Activated T-helper 2 cell treated with anti-CD3 and anti-CD28 coated beads, Interferon-gamma antibody, Interleukin-2, Interleukin-4, amounts not matched to agents 10 μg/mL and 5 μg/mL and 100 μg/mL, durations not matched to agents 14 hours and 24 hours and 36 hours (primary cell): ENCODE measurements at regions not wholly inside any gene's neighbourhood (a gene's known extent, or its start where the extent isn't known, plus 50 kb on each side); places are given as distances from the start of the nearest gene placed in this dataset.

Experiments used
- DNase-seq: peaks from one replicate; pipeline ENCODE4 v3.0.0; 2021; ENCODE audit warnings: low spot score
- H3K27ac Mint-ChIP-seq: one replicate; pipeline ENCODE4 v1.8.0; 2021; ENCODE audit warnings: mixed read lengths
- H3K27me3 Mint-ChIP-seq: one replicate; pipeline ENCODE4 v1.8.0; 2021; ENCODE audit warnings: low read depth, mixed read lengths
- H3K36me3 Mint-ChIP-seq: one replicate; pipeline ENCODE4 v1.8.0; 2021; ENCODE audit warnings: low read depth, mixed read lengths
- H3K4me1 Mint-ChIP-seq: one replicate; pipeline ENCODE4 v1.8.0; 2021; ENCODE audit warnings: low read depth, mixed read lengths
- H3K4me3 Mint-ChIP-seq: one replicate; pipeline ENCODE4 v1.8.0; 2021; ENCODE audit warnings: low read depth, mild to moderate bottlenecking, moderate library complexity, mixed read lengths
- H3K9me3 Mint-ChIP-seq: one replicate; pipeline ENCODE4 v1.8.0; 2021; ENCODE audit warnings: mixed read lengths
- intact Hi-C: fragments of 100-400 bp; cut with micrococcal nuclease; formaldehyde crosslinking; loops from one replicate; pipeline ENCODE4 v1.15.1; 2023

- peaks cover 43% of the 10 kb centered on the region for H3K9me3 Mint-ChIP-seq
- H3K36me3 Mint-ChIP-seq = no peaks in the 10 kb centered on the region
- H3K4me1 Mint-ChIP-seq = no peaks in the 10 kb centered on the region
- H3K27ac Mint-ChIP-seq = no peak overlapping the region
- intact Hi-C loops = no loop called here
- H3K27me3 Mint-ChIP-seq = no peaks in the 10 kb centered on the region
- H3K4me3 Mint-ChIP-seq = no peak overlapping the region
- DNase-seq = no peak
Measured at GRCh38 chr16:63960321-63960720, 1161.5 kb downstream of the CDH11 start.

DNA sequence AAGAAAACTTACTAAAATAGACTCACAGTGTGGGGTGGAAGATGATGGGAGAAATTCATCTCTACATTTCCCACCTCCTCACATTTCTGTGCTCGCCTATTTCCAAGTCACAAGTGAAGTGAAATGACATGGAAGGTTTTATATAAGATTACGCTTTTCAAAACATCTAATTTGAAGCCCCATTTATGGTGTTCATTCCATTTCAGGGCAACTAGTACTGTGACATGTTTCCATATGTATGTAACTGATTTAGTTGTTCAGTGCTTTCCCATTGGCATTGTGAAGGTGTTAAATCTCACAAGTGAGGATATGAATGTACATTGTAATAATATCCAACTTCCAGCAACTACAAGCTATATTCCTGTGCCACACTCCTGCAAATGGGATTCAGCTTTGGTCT is 1174.8 kb downstream of the CDH11 start:
- no peaks in the 10 kb centered on the region for H3K4me1 Mint-ChIP-seq
- no peaks in the 10 kb centered on the region for H3K36me3 Mint-ChIP-seq
- H3K9me3 Mint-ChIP-seq = peaks cover 26% of the 10 kb centered on the region
- H3K27ac Mint-ChIP-seq = no peak overlapping the region
- H3K4me3 Mint-ChIP-seq = no peak overlapping the region
- DNase-seq = no peak
- no peaks in the 10 kb centered on the region for H3K27me3 Mint-ChIP-seq
- intact Hi-C loops = no loop called here

DNA sequence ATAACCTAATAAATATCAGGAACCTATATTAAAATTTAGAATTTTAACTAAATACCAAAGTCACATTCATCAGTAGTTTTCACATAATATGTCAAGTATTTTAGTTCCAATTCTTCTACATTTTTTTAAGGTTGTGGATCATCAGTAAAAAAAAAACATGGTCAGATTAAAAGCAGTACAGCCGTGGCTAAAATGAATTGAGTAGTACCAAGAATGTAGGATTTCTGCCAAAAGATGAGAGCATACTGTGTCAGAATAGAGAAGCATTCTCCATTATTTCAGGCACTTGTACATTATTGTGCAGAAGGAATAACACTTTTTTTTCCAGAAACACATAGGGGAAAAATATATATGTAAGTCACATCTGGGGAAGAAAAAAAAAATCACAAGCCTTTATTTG is 1176.1 kb downstream of the CDH11 start:
- no peaks in the 10 kb centered on the region for H3K36me3 Mint-ChIP-seq
- H3K9me3 Mint-ChIP-seq = peaks cover 35% of the 10 kb centered on the region
- no peak for DNase-seq
- H3K4me3 Mint-ChIP-seq = no peak overlapping the region
- H3K27ac Mint-ChIP-seq = no peak overlapping the region
- intact Hi-C loops = no loop called here
- no peaks in the 10 kb centered on the region for H3K27me3 Mint-ChIP-seq
- H3K4me1 Mint-ChIP-seq = no peaks in the 10 kb centered on the region

- no peaks in the 10 kb centered on the region for H3K36me3 Mint-ChIP-seq
Measured at GRCh38 chr16:63943566-63943965, 1178.3 kb downstream of the CDH11 start.

DNA sequence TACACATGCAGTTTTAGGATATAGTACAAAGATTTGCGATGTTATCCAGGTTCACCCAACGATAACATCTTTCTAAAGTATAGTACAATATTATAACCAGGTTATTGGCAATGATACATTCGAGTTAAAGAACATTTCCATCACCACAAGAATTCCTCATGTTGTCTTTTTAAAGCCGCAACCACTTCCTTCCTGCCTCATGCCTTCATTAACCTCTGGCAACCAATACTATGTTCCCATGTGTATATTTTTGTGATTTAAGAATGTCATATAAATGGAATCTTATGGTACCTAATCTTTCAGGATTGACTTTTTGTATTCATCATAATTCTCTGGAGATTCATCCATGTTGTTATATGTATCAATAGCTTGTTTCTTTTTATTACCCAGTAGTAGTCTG is 1183.2 kb downstream of the CDH11 start:
- intact Hi-C loops = no loop called here
- Mint-ChIP-seq H3K9me3 (peaks cover 58% of the 10 kb centered on the region), H3K4me3 (no peak overlapping the region), H3K36me3 (no peaks in the 10 kb centered on the region), H3K4me1 (no peaks in the 10 kb centered on the region), H3K27ac (no peak overlapping the region), H3K27me3 (no peaks in the 10 kb centered on the region)
- no peak for DNase-seq

More at GRCh38 chr16:63943566-63943965, 1178.3 kb downstream of the CDH11 start:
- Mint-ChIP-seq H3K27ac (no peak overlapping the region), H3K4me1 (no peaks in the 10 kb centered on the region), H3K4me3 (no peak overlapping the region), H3K9me3 (peaks cover 47% of the 10 kb centered on the region), H3K27me3 (no peaks in the 10 kb centered on the region)
- DNase-seq = no peak
- intact Hi-C loops = no loop called here

GRCh38 chr16:63933841-63934240 is 1188.0 kb downstream of the CDH11 start:
- Mint-ChIP-seq H3K27ac (no peak overlapping the region), H3K36me3 (no peaks in the 10 kb centered on the region), H3K4me1 (no peaks in the 10 kb centered on the region), H3K4me3 (no peak overlapping the region), H3K27me3 (no peaks in the 10 kb centered on the region), H3K9me3 (peaks cover 44% of the 10 kb centered on the region)
- intact Hi-C loops = no loop called here
- DNase-seq = no peak

DNA sequence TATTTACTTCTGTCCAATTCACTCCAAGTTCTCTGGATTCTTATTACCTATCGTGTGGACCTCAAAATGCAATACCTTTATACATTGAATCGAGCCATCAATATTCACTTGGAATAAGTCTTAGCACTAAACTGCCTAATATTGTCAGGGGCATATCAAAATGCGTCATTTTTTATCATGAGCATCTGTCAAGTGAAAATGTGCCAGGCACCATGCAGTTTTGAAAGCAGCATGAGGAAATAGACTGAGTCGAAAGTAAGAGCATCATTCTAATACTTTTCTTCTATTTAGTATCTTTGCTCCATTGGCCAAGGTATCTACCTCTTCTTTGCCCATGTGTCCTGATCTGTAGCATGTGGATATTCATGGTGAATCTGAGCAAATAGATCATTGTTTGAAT is 1193.4 kb downstream of the CDH11 start:
- H3K27me3 Mint-ChIP-seq = no peaks in the 10 kb centered on the region
- intact Hi-C loops = no loop called here

DNA sequence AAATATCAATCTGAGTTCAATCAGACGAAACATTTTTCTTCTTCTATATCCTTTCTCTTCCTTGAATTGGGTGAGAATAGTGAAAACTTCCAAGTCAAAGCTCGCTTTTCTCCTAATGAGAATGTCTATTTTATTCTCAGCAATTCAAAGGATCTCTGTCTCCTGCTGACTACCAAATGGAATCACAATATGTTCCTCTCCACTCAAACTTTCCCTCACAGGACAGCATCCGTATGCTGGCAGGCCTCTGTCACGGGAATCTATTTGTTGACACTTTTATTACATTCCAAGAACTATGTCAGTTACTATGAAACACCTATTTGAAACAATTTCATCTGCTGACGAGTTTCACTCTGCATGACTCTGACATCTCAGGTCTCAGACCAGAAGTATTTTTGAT is 1196.6 kb downstream of the CDH11 start:
- H3K9me3 Mint-ChIP-seq = peaks cover 51% of the 10 kb centered on the region
- H3K4me1 Mint-ChIP-seq = no peaks in the 10 kb centered on the region
- H3K27ac Mint-ChIP-seq = no peak overlapping the region

More for the DNA sequence above, 1193.4 kb downstream of the CDH11 start:
- H3K9me3 Mint-ChIP-seq = peaks cover 55% of the 10 kb centered on the region
- no peaks in the 10 kb centered on the region for H3K36me3 Mint-ChIP-seq
- H3K27ac Mint-ChIP-seq = no peak overlapping the region
- DNase-seq = no peak
- H3K4me3 Mint-ChIP-seq = no peak overlapping the region
- no peaks in the 10 kb centered on the region for H3K4me1 Mint-ChIP-seq

DNA sequence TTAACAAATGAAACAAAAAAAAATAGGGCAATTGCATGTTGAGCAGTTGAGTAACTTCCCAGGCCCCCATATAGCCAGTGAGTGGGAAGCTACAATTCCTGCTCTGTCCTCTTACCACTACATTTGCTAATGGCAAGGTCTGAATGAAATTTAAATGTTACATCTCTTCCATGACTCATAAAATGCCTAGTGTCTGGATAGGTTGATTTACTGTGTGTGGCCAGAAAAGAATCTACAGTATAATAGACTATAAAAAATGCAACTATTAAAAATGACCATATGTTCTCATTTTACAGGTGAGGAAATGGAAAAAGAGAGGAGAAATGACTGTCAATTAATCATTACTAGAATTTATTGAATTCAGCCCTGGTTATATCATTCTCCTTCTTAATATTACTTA is 1199.3 kb downstream of the CDH11 start:
- no peaks in the 10 kb centered on the region for H3K27me3 Mint-ChIP-seq
- H3K36me3 Mint-ChIP-seq = no peaks in the 10 kb centered on the region
- no peak overlapping the region for H3K27ac Mint-ChIP-seq
- DNase-seq = no peak
- intact Hi-C loops = no loop called here
- no peaks in the 10 kb centered on the region for H3K4me1 Mint-ChIP-seq
- H3K9me3 Mint-ChIP-seq = peaks cover 58% of the 10 kb centered on the region
- no peak overlapping the region for H3K4me3 Mint-ChIP-seq

More for the DNA sequence above, 1196.6 kb downstream of the CDH11 start:
- intact Hi-C loops = no loop called here
- H3K36me3 Mint-ChIP-seq = no peaks in the 10 kb centered on the region
- H3K27me3 Mint-ChIP-seq = no peaks in the 10 kb centered on the region
- DNase-seq = no peak
- H3K4me3 Mint-ChIP-seq = no peak overlapping the region

DNA sequence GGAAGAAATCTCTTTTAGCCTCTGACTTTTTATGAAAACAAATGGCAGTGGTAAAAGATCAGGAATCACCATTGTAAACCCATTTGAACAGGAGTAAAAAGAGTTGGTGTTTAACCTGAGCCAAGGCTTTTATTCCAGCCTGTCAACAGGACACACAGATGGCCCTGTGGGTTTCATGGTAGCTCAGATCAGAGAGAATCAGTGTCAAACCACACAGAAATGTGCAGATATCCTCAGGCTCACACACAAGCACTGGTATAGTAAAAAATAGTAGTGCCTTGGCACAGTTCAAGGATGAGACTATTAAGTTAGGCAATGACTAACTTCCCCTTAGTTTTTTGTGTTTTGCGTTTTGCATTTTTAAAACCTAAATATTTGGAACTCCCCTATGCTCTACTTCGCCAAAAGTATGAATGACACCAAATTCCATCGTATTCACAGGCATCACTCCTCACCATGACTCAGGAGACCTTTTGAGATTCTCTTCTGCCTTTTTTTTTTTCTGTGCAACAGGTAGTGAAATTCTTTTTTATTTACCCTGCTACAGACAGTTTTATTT is 1200.0 kb downstream of the CDH11 start:
- Mint-ChIP-seq H3K4me3 (no peak overlapping the region), H3K27ac (no peak overlapping the region), H3K27me3 (no peaks in the 10 kb centered on the region), H3K36me3 (no peaks in the 10 kb centered on the region), H3K4me1 (no peaks in the 10 kb centered on the region), H3K9me3 (peaks cover 64% of the 10 kb centered on the region)
- intact Hi-C loops = no loop called here
- DNase-seq = no peak

DNA sequence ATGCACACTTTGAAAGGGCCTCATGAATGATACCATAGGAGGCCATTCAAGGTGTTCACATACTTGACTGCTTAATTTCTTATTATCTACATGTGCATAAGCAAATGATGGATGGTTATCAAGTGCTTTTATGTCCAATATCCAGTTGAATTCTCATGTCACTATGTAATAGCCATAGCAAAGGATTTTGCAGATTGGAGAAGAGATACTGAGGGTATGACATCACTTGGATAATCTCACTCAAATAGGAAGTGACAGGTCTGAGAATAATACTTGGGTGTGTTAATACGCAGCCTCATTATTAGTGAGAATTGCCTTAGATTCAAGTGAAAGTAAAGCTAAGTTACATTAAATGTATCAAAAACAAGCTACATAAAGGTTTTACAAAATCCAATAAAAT is 1208.6 kb downstream of the CDH11 start:
- DNase-seq = no peak
- intact Hi-C loops = no loop called here
- Mint-ChIP-seq H3K36me3 (no peaks in the 10 kb centered on the region), H3K4me1 (no peaks in the 10 kb centered on the region), H3K27me3 (no peaks in the 10 kb centered on the region), H3K4me3 (no peak overlapping the region), H3K9me3 (peaks cover 47% of the 10 kb centered on the region), H3K27ac (no peak overlapping the region)

DNA sequence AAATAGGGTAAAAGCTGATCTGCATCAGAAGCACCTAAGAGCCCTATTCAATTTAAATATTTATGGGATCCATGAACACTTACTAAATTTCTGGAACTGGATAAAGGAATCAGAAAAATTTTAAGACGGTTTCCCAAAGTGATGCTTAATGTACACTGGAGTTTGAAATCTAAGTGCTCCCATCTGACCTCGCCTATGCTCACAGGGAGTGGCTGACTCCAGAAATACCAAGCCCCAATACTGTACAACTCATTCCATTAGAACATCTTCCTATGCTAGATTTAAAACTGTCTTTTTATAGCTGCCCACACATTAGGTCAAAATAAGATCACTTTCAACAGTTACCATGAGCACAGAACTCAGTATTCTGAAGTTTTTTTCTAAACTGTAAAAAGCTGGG is 1214.6 kb downstream of the CDH11 start:
- H3K4me1 Mint-ChIP-seq = no peaks in the 10 kb centered on the region
- no peak overlapping the region for H3K27ac Mint-ChIP-seq
- H3K9me3 Mint-ChIP-seq = peaks cover 56% of the 10 kb centered on the region
- no peaks in the 10 kb centered on the region for H3K36me3 Mint-ChIP-seq
- H3K4me3 Mint-ChIP-seq = no peak overlapping the region
- no peaks in the 10 kb centered on the region for H3K27me3 Mint-ChIP-seq
- intact Hi-C loops = no loop called here
- DNase-seq = no peak

DNA sequence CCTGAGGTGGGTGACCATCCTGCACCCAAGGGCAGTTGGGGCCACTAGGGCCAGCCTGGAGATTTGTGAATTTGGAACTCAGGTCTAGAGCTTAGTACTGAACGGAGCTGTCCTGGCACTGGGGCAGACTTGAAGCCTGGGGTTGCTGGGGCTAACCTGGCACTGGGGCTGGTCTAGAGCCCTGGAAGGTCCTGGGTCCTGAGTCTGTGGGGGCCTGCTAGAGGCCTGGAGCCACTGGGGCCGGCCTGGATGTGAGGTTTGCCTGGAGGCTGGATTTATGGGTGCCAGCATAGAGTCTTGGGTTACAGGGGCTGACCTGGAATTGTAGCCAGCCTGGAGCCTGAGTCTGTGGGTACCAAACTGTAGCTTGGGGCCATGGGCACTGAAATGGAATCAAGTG is 1216.9 kb downstream of the CDH11 start:
- no peaks in the 10 kb centered on the region for H3K27me3 Mint-ChIP-seq
- H3K27ac Mint-ChIP-seq = no peak overlapping the region
- H3K9me3 Mint-ChIP-seq = peaks cover 52% of the 10 kb centered on the region
- no peaks in the 10 kb centered on the region for H3K36me3 Mint-ChIP-seq
- intact Hi-C loops = no loop called here
- H3K4me1 Mint-ChIP-seq = no peaks in the 10 kb centered on the region
- no peak overlapping the region for H3K4me3 Mint-ChIP-seq
- no peak for DNase-seq

DNA sequence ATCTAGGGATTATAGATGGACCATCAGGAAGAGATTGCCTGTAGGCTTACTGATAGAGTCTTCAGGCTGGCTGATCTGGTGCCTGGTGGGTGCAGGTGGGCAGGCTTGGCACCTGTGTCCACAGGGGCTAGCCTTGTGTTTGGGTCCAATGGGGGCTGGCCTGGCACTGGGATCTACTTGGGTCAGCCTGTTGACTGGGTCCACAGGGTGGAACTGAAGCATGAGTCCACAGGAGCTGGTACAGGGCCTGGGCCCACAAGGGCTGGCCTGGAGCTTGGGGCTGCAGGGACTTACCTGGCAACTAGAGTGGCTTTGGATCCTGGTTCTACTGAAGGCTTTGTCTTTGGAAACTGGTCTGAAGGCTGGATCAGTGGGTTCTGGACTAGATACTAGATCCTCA is 1217.7 kb downstream of the CDH11 start:
- no peak for DNase-seq
- H3K27me3 Mint-ChIP-seq = no peaks in the 10 kb centered on the region
- intact Hi-C loops = no loop called here

More for the DNA sequence above, 1217.7 kb downstream of the CDH11 start:
- no peak overlapping the region for H3K4me3 Mint-ChIP-seq
- no peak overlapping the region for H3K27ac Mint-ChIP-seq
- H3K36me3 Mint-ChIP-seq = no peaks in the 10 kb centered on the region
- peaks cover 49% of the 10 kb centered on the region for H3K9me3 Mint-ChIP-seq
- no peaks in the 10 kb centered on the region for H3K4me1 Mint-ChIP-seq
